ENCODE measurements at regions not wholly inside any gene's neighbourhood (a gene's known extent, or its start where the extent isn't known, plus 50 kb on each side); places are given as distances from the start of the nearest gene placed in this dataset.

GRCh38 chr3:178059836-178060235, 476.4 kb upstream of the KCNMB2 start:
- TF ChIP-seq POLR2A (IDR thresholded peaks at IDR 0.05) (no peak), CTCF (IDR thresholded peaks at IDR 0.05) (no peak)

Measured in heart left ventricle (tissue), 13 donors.